Left forelimb (tissue), 1 donor: ENCODE measurements at regions not wholly inside any gene's neighbourhood (a gene's known extent, or its start where the extent isn't known, plus 50 kb on each side); places are given as distances from the start of the nearest gene placed in this dataset.

Experiments
- DNase-seq: peaks from one replicate; pipeline ENCODE4 v3.0.0-alpha.2; 2018; ENCODE audit warnings: low spot score

- DNase-seq: no peak
Observed at GRCh38 chr5:57608542-57608941, 125.9 kb upstream of the ACTBL2 start.

GRCh38 chr5:57601996-57602395 lies 119.4 kb upstream of the ACTBL2 start:
- no peak for DNase-seq

- no peak for DNase-seq
Observed at GRCh38 chr5:57600321-57600720, 117.7 kb upstream of the ACTBL2 start.

GRCh38 chr5:57598756-57599155 lies 116.1 kb upstream of the ACTBL2 start:
- no peak for DNase-seq

- no peak for DNase-seq
Observed at GRCh38 chr5:57598097-57598496, 115.5 kb upstream of the ACTBL2 start.

GRCh38 chr5:57595523-57595991 lies 112.9 kb upstream of the ACTBL2 start:
- DNase-seq: no peak

- DNase-seq: no peak
Observed at GRCh38 chr5:57594436-57594835, 111.8 kb upstream of the ACTBL2 start.

GRCh38 chr5:57592236-57592635 lies 109.6 kb upstream of the ACTBL2 start:
- DNase-seq: no peak

GRCh38 chr5:57586649-57587048 lies 104.0 kb upstream of the ACTBL2 start:
- DNase-seq: no peak

GRCh38 chr5:57582578-57583070 lies 100.0 kb upstream of the ACTBL2 start:
- DNase-seq: no peak

- DNase-seq: no peak
Observed at GRCh38 chr5:57581772-57582171, 99.2 kb upstream of the ACTBL2 start.

GRCh38 chr5:57581222-57581621 lies 98.6 kb upstream of the ACTBL2 start:
- no peak for DNase-seq

- DNase-seq: no peak
Observed at GRCh38 chr5:57577432-57578175, 95.0 kb upstream of the ACTBL2 start.

GRCh38 chr5:57576317-57576716 lies 93.7 kb upstream of the ACTBL2 start:
- DNase-seq: no peak

GRCh38 chr5:57575839-57576238 lies 93.2 kb upstream of the ACTBL2 start:
- DNase-seq: no peak

- no peak for DNase-seq
Observed at GRCh38 chr5:57572461-57572860, 89.8 kb upstream of the ACTBL2 start.

- no peak for DNase-seq
Observed at GRCh38 chr5:57569601-57570000, 87.0 kb upstream of the ACTBL2 start.

GRCh38 chr5:57568136-57568535 lies 85.5 kb upstream of the ACTBL2 start:
- DNase-seq: no peak

GRCh38 chr5:57566914-57567313 lies 84.3 kb upstream of the ACTBL2 start:
- no peak for DNase-seq

- DNase-seq: no peak
Observed at GRCh38 chr5:57561231-57561842, 78.7 kb upstream of the ACTBL2 start.

- DNase-seq: no peak
Observed at GRCh38 chr5:57559110-57559635, 76.6 kb upstream of the ACTBL2 start.

GRCh38 chr5:57552033-57552432 lies 69.4 kb upstream of the ACTBL2 start:
- no peak for DNase-seq

- no peak for DNase-seq
Observed at GRCh38 chr5:57551251-57551650, 68.6 kb upstream of the ACTBL2 start.
